MM.1S (cell line): ENCODE measurements at regions not wholly inside any gene's neighbourhood (a gene's known extent, or its start where the extent isn't known, plus 50 kb on each side); places are given as distances from the start of the nearest gene placed in this dataset.

Experiments used
- EZH2 ChIP-seq: fragments of 300-600 bp; sonication (generic); optimal IDR thresholded peaks from 2 replicates; pipeline ENCODE3; 2017; ENCODE audit warnings: low read depth, mild to moderate bottlenecking, antibody characterized with exemption, low read length, mixed read lengths
- EZH2phosphoT487 ChIP-seq: fragments of 300-600 bp; sonication (generic); IDR thresholded peaks from 2 replicates; pipeline ENCODE4 v1.6.1; 2018; ENCODE audit warnings: antibody characterized with exemption, low read length
- TF ChIP-seq, protein P1 (sequence below): fragments of 300-600 bp; sonication (generic); IDR thresholded peaks from 2 replicates; pipeline ENCODE4 v1.5.1; 2016; ENCODE audit warnings: antibody characterized with exemption, low read length, mixed read lengths

DNA sequence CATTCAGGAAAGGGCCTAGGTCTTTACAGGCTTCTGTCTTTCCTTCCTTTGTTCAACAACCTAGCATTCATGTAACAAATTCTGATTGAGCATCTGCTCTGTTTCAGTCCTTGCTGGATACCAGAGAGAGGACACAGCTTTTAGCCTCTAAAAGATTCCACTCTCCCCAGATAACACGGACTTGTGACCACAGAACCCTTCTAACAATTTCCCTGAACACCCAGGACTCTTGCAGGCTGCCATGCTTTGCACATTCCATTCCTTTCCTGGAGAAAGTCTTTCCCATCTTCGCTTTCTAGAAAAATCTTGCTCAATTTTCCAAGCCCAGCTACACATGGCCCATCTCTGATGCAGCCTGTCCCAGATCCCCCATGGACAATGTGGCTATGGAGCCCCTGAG, 310.9 kb downstream of the ACTL7B start:
- TF ChIP-seq, protein P1, sequence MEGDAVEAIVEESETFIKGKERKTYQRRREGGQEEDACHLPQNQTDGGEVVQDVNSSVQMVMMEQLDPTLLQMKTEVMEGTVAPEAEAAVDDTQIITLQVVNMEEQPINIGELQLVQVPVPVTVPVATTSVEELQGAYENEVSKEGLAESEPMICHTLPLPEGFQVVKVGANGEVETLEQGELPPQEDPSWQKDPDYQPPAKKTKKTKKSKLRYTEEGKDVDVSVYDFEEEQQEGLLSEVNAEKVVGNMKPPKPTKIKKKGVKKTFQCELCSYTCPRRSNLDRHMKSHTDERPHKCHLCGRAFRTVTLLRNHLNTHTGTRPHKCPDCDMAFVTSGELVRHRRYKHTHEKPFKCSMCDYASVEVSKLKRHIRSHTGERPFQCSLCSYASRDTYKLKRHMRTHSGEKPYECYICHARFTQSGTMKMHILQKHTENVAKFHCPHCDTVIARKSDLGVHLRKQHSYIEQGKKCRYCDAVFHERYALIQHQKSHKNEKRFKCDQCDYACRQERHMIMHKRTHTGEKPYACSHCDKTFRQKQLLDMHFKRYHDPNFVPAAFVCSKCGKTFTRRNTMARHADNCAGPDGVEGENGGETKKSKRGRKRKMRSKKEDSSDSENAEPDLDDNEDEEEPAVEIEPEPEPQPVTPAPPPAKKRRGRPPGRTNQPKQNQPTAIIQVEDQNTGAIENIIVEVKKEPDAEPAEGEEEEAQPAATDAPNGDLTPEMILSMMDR, result no peak
- TF ChIP-seq EZH2phosphoT487, result no peak
- no peak for TF ChIP-seq EZH2
